Neural progenitor cell (in vitro differentiated cells): ENCODE measurements at regions not wholly inside any gene's neighbourhood (a gene's known extent, or its start where the extent isn't known, plus 50 kb on each side); places are given as distances from the start of the nearest gene placed in this dataset.

ENCODE experiments used
- EZH2 ChIP-seq: fragments of 200-600 bp; sonication (generic); IDR thresholded peaks from 2 replicates; pipeline ENCODE4 v1.6.1; 2017; ENCODE audit warnings: antibody characterized with exemption, mild to moderate bottlenecking, moderate library complexity
- EZH2phosphoT487 ChIP-seq: fragments of 200-600 bp; sonication (generic); IDR thresholded peaks from 2 replicates; pipeline ENCODE4 v1.6.1; 2017; ENCODE audit warnings: antibody characterized with exemption
- TF ChIP-seq, protein P1 (sequence below): fragments of 200-600 bp; sonication (generic); IDR thresholded peaks from 2 replicates; pipeline ENCODE4 v1.5.1; 2017; ENCODE audit warnings: antibody characterized with exemption, mild to moderate bottlenecking

DNA sequence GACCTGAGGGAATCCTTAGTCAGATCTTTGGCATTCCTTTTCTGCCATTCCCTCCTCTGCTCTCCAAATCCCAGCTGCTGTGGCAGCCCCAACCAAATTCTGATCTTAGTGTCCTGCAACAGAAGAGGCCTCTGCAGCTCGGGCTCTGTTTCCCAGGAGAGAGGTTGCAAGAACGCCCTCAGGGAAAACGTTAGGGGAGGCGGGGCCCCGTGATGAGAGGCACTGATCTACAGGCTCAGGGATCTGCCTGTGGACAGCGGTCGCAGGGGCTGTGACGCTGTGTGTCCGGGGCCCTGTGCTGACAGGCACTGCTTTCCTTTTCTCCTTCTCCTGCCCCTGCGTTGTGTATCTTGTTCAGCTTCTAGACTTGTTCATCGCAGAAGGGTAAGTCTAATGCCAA, 57.3 kb upstream of the DPYSL4 start:
- TF ChIP-seq EZH2: no peak
- TF ChIP-seq, protein P1, sequence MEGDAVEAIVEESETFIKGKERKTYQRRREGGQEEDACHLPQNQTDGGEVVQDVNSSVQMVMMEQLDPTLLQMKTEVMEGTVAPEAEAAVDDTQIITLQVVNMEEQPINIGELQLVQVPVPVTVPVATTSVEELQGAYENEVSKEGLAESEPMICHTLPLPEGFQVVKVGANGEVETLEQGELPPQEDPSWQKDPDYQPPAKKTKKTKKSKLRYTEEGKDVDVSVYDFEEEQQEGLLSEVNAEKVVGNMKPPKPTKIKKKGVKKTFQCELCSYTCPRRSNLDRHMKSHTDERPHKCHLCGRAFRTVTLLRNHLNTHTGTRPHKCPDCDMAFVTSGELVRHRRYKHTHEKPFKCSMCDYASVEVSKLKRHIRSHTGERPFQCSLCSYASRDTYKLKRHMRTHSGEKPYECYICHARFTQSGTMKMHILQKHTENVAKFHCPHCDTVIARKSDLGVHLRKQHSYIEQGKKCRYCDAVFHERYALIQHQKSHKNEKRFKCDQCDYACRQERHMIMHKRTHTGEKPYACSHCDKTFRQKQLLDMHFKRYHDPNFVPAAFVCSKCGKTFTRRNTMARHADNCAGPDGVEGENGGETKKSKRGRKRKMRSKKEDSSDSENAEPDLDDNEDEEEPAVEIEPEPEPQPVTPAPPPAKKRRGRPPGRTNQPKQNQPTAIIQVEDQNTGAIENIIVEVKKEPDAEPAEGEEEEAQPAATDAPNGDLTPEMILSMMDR: no peak
- TF ChIP-seq EZH2phosphoT487: no peak
